ENCODE measurements at regions not wholly inside any gene's neighbourhood (a gene's known extent, or its start where the extent isn't known, plus 50 kb on each side); places are given as distances from the start of the nearest gene placed in this dataset.

- no peak for TF ChIP-seq CTCF (IDR thresholded peaks at IDR 0.05; ENCODE audit: borderline replicate concordance, insufficient read depth, low read depth, low read length)
- no peak overlapping the region for H3K4me3 ChIP-seq (ENCODE audit: low read depth, low read length)
Observed at GRCh38 chr22:48247829-48248228, 1485.4 kb downstream of the TBC1D22A start.

DNA sequence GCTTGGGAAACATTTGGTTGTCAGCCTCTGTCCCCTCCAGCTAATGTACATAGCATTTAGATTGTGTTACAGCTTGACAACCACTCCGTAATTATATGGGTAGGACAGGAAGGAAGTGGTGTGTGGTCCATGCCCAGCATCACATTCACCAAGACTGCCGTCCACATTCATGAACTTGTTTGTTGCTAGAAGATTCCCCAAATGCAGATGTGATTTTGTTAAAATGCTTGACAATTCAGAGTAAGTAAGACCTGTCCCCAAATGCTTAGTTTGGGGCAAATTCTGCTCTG is 1482.7 kb downstream of the TBC1D22A start:
- no peak overlapping the region for H3K4me3 ChIP-seq (ENCODE audit: low read depth, low read length)
- TF ChIP-seq CTCF (IDR thresholded peaks at IDR 0.05; ENCODE audit: borderline replicate concordance, insufficient read depth, low read depth, low read length), result no peak

DNA sequence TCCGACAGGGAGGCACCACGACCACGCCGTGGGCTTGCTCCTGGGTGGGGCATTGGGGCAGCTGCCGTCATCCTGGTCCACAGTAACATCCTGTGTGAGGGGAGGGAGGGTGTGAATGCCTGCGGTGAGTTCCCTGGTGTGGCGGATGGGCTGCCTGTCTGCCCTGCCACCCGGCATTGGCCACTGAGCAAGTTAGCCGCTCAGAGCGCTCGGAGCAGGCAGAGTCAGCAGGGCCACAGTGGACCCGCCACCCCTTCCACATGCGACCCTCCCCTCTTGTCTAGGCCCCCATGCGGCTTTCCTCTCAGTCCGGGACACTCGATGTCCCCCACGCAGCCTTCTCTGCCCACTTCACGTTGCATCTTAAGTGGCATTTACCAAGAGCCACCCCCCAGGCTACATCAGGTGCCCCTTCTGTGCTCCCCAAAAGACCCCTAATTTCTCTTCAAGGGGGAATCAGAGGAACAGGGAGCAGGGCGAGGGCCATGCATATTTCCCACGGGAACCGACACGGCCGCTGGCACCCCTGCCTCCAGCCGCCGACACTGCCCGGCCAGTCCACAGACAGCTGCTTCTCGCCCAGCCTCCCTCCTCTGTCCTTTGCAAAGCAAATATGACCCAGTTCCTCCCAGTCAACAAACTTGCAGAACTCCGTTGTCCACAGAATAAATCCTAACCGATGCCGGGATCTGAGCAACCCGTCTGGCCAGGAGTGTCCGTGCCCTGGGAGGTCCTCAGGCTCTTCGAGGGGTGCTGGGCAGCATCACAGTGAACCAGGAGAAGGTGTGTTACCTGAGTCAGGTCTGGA is 1482.1 kb downstream of the TBC1D22A start:
- no peak overlapping the region for H3K4me3 ChIP-seq (ENCODE audit: low read depth, low read length)
- no peak for TF ChIP-seq CTCF (IDR thresholded peaks at IDR 0.05; ENCODE audit: borderline replicate concordance, insufficient read depth, low read depth, low read length)

DNA sequence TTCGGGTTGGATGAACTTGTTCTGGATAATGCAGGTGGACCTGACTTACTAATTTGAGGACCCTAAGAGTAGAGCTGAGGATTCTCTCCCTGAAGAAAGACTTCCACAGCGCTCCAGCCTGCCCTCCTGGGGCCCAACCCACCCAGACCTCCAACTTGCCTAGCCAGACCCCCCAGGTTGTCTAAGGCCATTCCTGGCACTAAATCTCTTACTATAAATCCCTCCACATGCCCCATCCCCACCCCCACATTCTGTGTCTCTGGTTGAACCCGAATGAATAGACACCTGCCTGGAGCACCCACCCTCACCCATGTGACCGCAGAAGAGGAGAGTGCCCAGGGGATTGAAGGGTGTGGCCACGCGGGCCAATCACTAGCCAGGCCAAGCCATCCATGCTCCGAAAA is 1480.0 kb downstream of the TBC1D22A start:
- H3K4me3 ChIP-seq (ENCODE audit: low read depth, low read length), result no peak overlapping the region
- no peak for TF ChIP-seq CTCF (IDR thresholded peaks at IDR 0.05; ENCODE audit: borderline replicate concordance, insufficient read depth, low read depth, low read length)

GRCh38 chr22:48241658-48242057 is 1479.2 kb downstream of the TBC1D22A start:
- no peak overlapping the region for H3K4me3 ChIP-seq (ENCODE audit: low read depth, low read length)
- TF ChIP-seq CTCF (IDR thresholded peaks at IDR 0.05; ENCODE audit: borderline replicate concordance, insufficient read depth, low read depth, low read length), result no peak

DNA sequence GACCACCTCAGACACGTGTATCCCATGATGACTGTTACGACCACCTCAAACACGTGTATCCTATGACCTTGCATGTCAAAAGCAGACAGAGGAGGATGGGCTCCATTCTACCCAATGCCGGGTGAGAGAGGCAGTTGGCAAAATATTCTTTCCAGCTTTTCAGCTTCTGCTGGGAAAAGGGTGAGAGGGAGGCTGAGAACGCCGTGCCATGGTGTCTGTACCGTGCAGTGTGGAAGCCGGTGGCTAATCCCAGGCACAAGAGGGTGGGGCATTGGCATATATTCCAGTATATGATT is 1478.4 kb downstream of the TBC1D22A start:
- TF ChIP-seq CTCF (IDR thresholded peaks at IDR 0.05; ENCODE audit: borderline replicate concordance, insufficient read depth, low read depth, low read length), result no peak
- no peak overlapping the region for H3K4me3 ChIP-seq (ENCODE audit: low read depth, low read length)

DNA sequence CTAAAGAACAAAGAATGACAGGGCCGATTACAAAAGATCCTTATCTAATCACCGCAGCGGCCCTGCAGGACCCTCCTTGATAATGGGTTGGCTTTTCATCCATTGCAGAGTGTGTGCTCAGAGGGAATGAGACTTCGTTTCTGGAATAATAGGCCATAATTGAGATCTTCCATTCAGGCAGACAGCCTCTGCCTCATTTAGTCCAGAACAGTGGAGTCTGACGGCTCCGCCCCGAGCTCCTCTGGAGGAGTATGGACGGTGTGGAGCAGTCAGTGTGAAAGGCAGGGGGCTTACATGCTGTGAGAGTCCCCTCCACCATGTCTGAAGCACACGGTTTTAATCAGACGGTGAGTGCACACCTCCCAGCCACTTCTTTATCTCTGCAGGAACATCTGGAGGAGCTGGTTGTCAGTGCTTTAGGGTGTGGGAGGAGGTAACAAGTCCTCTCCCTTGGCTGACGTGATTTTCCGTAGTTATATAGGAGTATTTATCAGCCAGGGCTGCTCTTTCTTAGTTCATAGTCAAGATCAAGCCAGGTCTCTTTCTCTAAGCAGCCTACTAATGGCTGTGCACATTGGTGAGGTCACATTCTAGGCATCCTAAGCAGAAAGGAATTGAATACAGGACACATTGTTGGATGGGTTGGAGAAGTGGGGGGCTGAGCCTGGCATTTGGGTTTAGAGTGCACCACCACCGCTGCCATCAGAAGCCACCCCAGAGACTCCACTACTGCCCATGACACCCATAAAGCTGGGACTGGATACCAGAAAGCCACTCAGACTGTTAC is 1477.9 kb downstream of the TBC1D22A start:
- no peak overlapping the region for H3K4me3 ChIP-seq (ENCODE audit: low read depth, low read length)
- no peak for TF ChIP-seq CTCF (IDR thresholded peaks at IDR 0.05; ENCODE audit: borderline replicate concordance, insufficient read depth, low read depth, low read length)
